Spleen (tissue), 7 donors: ENCODE measurements at regions not wholly inside any gene's neighbourhood (a gene's known extent, or its start where the extent isn't known, plus 50 kb on each side); places are given as distances from the start of the nearest gene placed in this dataset.

ENCODE experiments used
- CTCF ChIP-seq, 11 experiments: fragments of 200-600 bp in 7 of 11; fragments of 450-650 bp in 4 of 11; sonication (generic) in 4 of 11; IDR thresholded peaks in 8 of 11; conservative IDR thresholded peaks in 3 of 11; 1 replicate in 7 of 11; 2 replicates in 4 of 11; pipeline versions ENCODE4 v1.4.0 to v1.8.0; 2016 to 2021; ENCODE audit warnings: antibody characterized with exemption in 11 of 11, inconsistent platforms in 4 of 11, mild to moderate bottlenecking in 1 of 11
- POLR2A ChIP-seq, 3 donors: fragments of 450-650 bp; IDR thresholded peaks; one replicate each; pipeline ENCODE4 v1.5.1; 2017; ENCODE audit warnings: antibody characterized with exemption in 3 of 3, mild to moderate bottlenecking in 1 of 3
- POLR2AphosphoS5 ChIP-seq, 3 donors: sonication (generic); formaldehyde crosslinking; IDR thresholded peaks; one replicate each; pipeline ENCODE4 v1.5.1; 2017; ENCODE audit warnings: antibody characterized with exemption in 3 of 3
- donor health status: DM: no; HTN: no; CAD: no; lungs with moderate emphysema.
- donor health status: DM: no; HTN: no; CAD: no.
- donor health status: DM: no; HTN: no; CAD: no.

GRCh38 chr22:22398530-22399327 lies 109.8 kb downstream of the ZNF280B start:
- TF ChIP-seq CTCF (IDR thresholded peaks at IDR 0.05 in 8 of 11, conservative IDR thresholded peaks at IDR 0.05 in 3 of 11), result no peak
- TF ChIP-seq POLR2A (IDR thresholded peaks at IDR 0.05), result no peak
- no peak for TF ChIP-seq POLR2AphosphoS5 (IDR thresholded peaks at IDR 0.05)
